ENCODE measurements at regions not wholly inside any gene's neighbourhood (a gene's known extent, or its start where the extent isn't known, plus 50 kb on each side); places are given as distances from the start of the nearest gene placed in this dataset.
A peak's percentile ranks its signal among the peaks of the same experiment; 100 is the strongest.
"Not testable (repeated sequence)": the region's sequence is repeated elsewhere in the genome, so short reads cannot be mapped to it uniquely, and the experiment has no call there.

- DNase-seq, result no peak
Measured at GRCh38 chr1:200317236-200317635, 92.6 kb downstream of the ZNF281 start.

GRCh38 chr1:200316148-200316803 lies 93.6 kb downstream of the ZNF281 start:
- no peak for DNase-seq

GRCh38 chr1:200314085-200314750 lies 95.6 kb downstream of the ZNF281 start:
- DNase-seq, result no peak

GRCh38 chr1:200311256-200311655 lies 98.6 kb downstream of the ZNF281 start:
- no peak for DNase-seq

GRCh38 chr1:200310824-200311223 lies 99.0 kb downstream of the ZNF281 start:
- no peak for DNase-seq

GRCh38 chr1:200307755-200308066 lies 102.1 kb downstream of the ZNF281 start:
- DNase-seq, result no peak

- DNase-seq, result peak; percentile 57
Measured at GRCh38 chr1:200306944-200307754, 102.7 kb downstream of the ZNF281 start.

- no peak for DNase-seq
Measured at GRCh38 chr1:200305806-200306205, 104.0 kb downstream of the ZNF281 start.

- no peak for DNase-seq
Measured at GRCh38 chr1:200304171-200304570, 105.7 kb downstream of the ZNF281 start.

- peak; percentile 74 for DNase-seq
Measured at GRCh38 chr1:200302921-200303290, 106.9 kb downstream of the ZNF281 start.

- DNase-seq, result peak; percentile 82
Measured at GRCh38 chr1:200302192-200302920, 107.5 kb downstream of the ZNF281 start.

- no peak for DNase-seq
Measured at GRCh38 chr1:200301152-200301551, 108.7 kb downstream of the ZNF281 start.

GRCh38 chr1:200299571-200299970 lies 110.3 kb downstream of the ZNF281 start:
- no peak for DNase-seq

GRCh38 chr1:200298242-200298641 lies 111.6 kb downstream of the ZNF281 start:
- no peak for DNase-seq

GRCh38 chr1:200296091-200296661 lies 113.7 kb downstream of the ZNF281 start:
- DNase-seq, result peak; percentile 66

GRCh38 chr1:200294241-200294640 lies 115.6 kb downstream of the ZNF281 start:
- peak; percentile 29 for DNase-seq

- no peak for DNase-seq
Measured at GRCh38 chr1:200292699-200293098, 117.1 kb downstream of the ZNF281 start.

GRCh38 chr1:200291106-200291505 lies 118.7 kb downstream of the ZNF281 start:
- DNase-seq, result no peak

GRCh38 chr1:200290010-200290685 lies 119.7 kb downstream of the ZNF281 start:
- DNase-seq, result peak; percentile 49

- no peak for DNase-seq
Measured at GRCh38 chr1:200288226-200288625, 121.6 kb downstream of the ZNF281 start.

- not testable (repeated sequence) for DNase-seq
Measured at GRCh38 chr1:200284236-200284635, 125.6 kb downstream of the ZNF281 start.

GRCh38 chr1:200282497-200283122 lies 127.2 kb downstream of the ZNF281 start:
- DNase-seq, result no peak
